Activated naive CD4-positive, alpha-beta T cell treated with anti-CD3 and anti-CD28 coated beads, Interleukin-2, amount 50 U/mL, for 72 hours (primary cell): ENCODE measurements at regions not wholly inside any gene's neighbourhood (a gene's known extent, or its start where the extent isn't known, plus 50 kb on each side); places are given as distances from the start of the nearest gene placed in this dataset.
"Not testable (repeated sequence)": the region's sequence is repeated elsewhere in the genome, so short reads cannot be mapped to it uniquely, and the experiment has no call there.

Experiments
- ATAC-seq, 2 donors: fragments of 150-1000 bp; cut with Tn5 transposase; 2 replicates each; pipeline ENCODE4 v1.10.0; 2021; ENCODE audit warnings: mild to moderate bottlenecking in 2 of 2, moderate library complexity in 2 of 2
- DNase-seq, 2 donors: peaks; one replicate each; pipeline ENCODE4 v3.0.0; 2021 to 2022; ENCODE audit warnings: low spot score in 2 of 2
- H3K27ac Mint-ChIP-seq, 2 donors: one replicate each; pipeline ENCODE4 v1.8.0; 2022; ENCODE audit warnings: mild to moderate bottlenecking in 2 of 2, mixed read lengths in 2 of 2
- H3K36me3 Mint-ChIP-seq, 2 donors: one replicate each; pipeline ENCODE4 v1.8.0; 2022; ENCODE audit warnings: mixed read lengths in 2 of 2
- H3K9me3 Mint-ChIP-seq, 2 donors: one replicate each; pipeline ENCODE4 v1.8.0; 2022; ENCODE audit warnings: mixed read lengths in 2 of 2

DNA sequence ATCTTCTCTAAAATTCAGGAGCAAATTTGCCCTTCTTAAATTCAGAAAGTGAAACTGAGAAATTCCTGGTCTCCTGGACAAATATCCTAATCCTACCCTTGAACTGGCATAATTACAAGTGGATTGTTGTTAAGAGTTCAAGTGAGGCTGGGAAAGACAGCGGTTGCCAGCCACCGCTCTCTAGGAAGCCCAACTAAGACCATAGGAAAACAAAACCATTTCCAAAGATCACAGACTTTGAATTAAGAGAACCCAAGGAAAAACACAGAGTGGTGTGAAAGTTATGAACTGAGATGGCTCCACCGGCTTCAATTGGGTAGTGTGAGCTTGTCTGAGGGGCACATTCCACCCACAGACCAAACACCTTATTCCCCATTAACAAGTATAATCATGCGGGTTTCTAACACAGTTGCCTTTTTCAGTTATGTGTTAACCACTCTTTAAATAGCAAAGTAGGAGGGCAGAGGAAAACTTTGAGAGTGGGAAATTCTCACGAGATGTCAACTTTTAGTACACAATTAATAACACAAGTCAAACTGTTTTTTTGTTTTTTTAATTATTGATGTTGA is 1628.8 kb upstream of the SEL1L start:
- Mint-ChIP-seq H3K27ac (no peak overlapping the region), H3K9me3 (peaks cover 7 to 14% of the 10 kb centered on the region in 2 donors), H3K36me3 (no peaks in the 10 kb centered on the region)
- DNase-seq = no peak
- no peak for ATAC-seq

DNA sequence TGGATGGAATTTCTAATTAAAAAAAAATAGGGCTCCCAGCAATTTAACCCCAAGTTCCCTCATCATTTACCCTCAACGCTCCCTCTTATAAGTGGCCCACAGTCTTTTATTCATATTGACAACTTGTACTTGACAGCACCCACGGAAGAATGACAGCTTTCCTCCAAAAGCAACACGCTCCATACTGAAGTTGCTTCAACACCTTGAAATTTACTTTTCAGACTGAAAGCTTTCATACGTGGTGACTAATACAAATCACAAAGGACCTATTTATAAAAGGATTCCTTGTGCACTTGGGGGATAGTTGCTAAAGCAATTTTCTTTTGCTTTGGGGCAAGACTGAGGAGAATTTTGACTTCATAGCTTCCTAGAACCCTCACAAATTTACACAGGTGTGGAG is 1629.4 kb upstream of the SEL1L start:
- no peaks in the 10 kb centered on the region for H3K36me3 Mint-ChIP-seq
- no peak overlapping the region for H3K27ac Mint-ChIP-seq
- H3K9me3 Mint-ChIP-seq = peaks cover 7 to 14% of the 10 kb centered on the region in 2 donors
- DNase-seq (no peak), ATAC-seq (no peak)

- peaks cover 7 to 14% of the 10 kb centered on the region in 2 donors for H3K9me3 Mint-ChIP-seq
- DNase-seq (no peak), ATAC-seq (no peak)
- no peaks in the 10 kb centered on the region for H3K36me3 Mint-ChIP-seq
- H3K27ac Mint-ChIP-seq = no peak overlapping the region
Observed at GRCh38 chr14:83164016-83164415, 1630.4 kb upstream of the SEL1L start.

- Mint-ChIP-seq H3K36me3 (no peaks in the 10 kb centered on the region), H3K27ac (no peak overlapping the region), H3K9me3 (peaks cover 7 to 14% of the 10 kb centered on the region in 2 donors)
- ATAC-seq (no peak), DNase-seq (no peak)
Observed at GRCh38 chr14:83164591-83164990, 1630.9 kb upstream of the SEL1L start.

DNA sequence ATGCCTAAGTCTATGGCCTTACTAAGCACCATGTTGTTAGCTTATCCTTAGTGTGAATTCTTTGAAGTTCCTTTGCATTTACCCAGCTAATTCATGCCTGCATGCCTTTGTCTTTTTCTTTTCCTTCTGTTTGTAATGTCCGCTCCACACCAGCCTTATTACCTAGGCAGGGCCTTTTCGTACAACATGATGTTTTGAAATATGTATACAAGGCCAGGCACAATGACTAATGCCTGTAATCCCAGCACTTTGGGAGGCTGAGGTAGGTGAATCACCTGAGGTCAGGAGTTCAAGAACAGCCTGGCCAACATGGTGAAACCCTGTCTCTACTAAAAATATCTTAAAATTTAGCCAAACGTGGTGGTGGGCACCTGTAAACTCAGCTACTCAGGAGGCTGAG is 1636.5 kb upstream of the SEL1L start:
- H3K9me3 Mint-ChIP-seq = peaks cover 18 to 23% of the 10 kb centered on the region in 2 donors
- ATAC-seq (no peak), DNase-seq (no peak)
- H3K27ac Mint-ChIP-seq = no peak overlapping the region
- peaks cover 0 to 4% of the 10 kb centered on the region in 2 donors for H3K36me3 Mint-ChIP-seq

DNA sequence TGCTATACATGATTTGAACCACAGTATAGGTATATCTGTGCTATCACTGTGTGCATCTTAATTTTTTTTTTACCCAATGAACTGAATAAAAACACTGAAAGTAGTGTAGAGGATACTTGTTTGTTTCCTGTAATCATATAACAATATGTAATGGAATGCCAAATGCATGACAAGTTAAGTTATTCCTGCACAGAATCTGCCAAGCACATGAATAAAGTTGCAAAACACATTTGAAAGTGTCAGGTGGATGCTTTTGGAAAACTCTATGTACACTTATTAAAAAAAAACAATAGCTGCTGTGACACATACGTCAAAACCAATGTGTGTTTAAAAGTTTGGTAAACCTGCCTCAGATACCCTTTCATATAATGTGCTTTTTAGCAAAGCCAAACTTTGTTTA is 1638.1 kb upstream of the SEL1L start:
- H3K36me3 Mint-ChIP-seq = peaks cover 0 to 4% of the 10 kb centered on the region in 2 donors
- no peak overlapping the region for H3K27ac Mint-ChIP-seq

GRCh38 chr14:83172363-83172762 is 1638.7 kb upstream of the SEL1L start:
- no peak for ATAC-seq
- H3K27ac Mint-ChIP-seq = no peak overlapping the region
- no peak for DNase-seq
- peaks cover 0 to 4% of the 10 kb centered on the region in 2 donors for H3K36me3 Mint-ChIP-seq
- H3K9me3 Mint-ChIP-seq = peaks cover 18 to 23% of the 10 kb centered on the region in 2 donors

More for the DNA sequence above, 1638.1 kb upstream of the SEL1L start:
- ATAC-seq (no peak), DNase-seq (no peak)
- peaks cover 18 to 23% of the 10 kb centered on the region in 2 donors for H3K9me3 Mint-ChIP-seq

GRCh38 chr14:83173687-83174086 is 1640.0 kb upstream of the SEL1L start:
- DNase-seq (no peak), ATAC-seq (no peak)
- peaks cover 18 to 23% of the 10 kb centered on the region in 2 donors for H3K9me3 Mint-ChIP-seq
- H3K36me3 Mint-ChIP-seq = peaks cover 0 to 4% of the 10 kb centered on the region in 2 donors
- H3K27ac Mint-ChIP-seq = no peak overlapping the region

GRCh38 chr14:83184531-83184930 is 1650.9 kb upstream of the SEL1L start:
- Mint-ChIP-seq H3K27ac (no peak overlapping the region), H3K36me3 (peaks cover 8 to 14% of the 10 kb centered on the region in 2 donors), H3K9me3 (peaks cover 28 to 29% of the 10 kb centered on the region in 2 donors)
- DNase-seq (no peak), ATAC-seq (no peak)

DNA sequence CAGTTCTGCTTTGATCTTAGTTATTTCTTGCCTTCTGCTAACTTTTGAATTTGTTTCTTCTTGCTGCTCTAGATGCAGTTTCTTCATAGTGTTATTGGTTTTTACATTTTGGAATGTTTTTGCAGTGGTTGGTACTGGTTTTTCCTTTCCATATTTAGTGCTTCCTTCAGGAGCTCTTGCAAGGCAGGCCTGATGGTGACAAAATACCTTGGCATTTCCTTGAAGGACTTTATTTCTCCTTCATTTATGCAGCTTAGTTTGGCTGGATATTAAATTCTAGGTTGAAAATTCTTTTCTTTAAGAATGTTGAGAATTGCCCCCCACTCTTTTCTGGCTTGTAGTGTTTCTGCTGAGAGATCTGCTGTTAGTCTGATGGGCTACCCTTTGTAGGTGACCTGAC is 1654.7 kb upstream of the SEL1L start:
- not testable (repeated sequence) for H3K27ac Mint-ChIP-seq, ATAC-seq, DNase-seq
- peaks cover 30 to 34% of the 10 kb centered on the region in 2 donors for H3K9me3 Mint-ChIP-seq
- H3K36me3 Mint-ChIP-seq = peaks cover 8 to 25% of the 10 kb centered on the region in 2 donors

GRCh38 chr14:83196236-83196635 is 1662.6 kb upstream of the SEL1L start:
- ATAC-seq (no peak), DNase-seq (no peak)
- H3K36me3 Mint-ChIP-seq = peaks cover 0 to 7% of the 10 kb centered on the region in 2 donors
- no peak overlapping the region for H3K27ac Mint-ChIP-seq
- peaks cover 34 to 39% of the 10 kb centered on the region in 2 donors for H3K9me3 Mint-ChIP-seq

- ATAC-seq = no peak
- Mint-ChIP-seq H3K27ac (no peak overlapping the region), H3K9me3 (peaks cover 25 to 33% of the 10 kb centered on the region in 2 donors), H3K36me3 (peaks cover 0 to 2% of the 10 kb centered on the region in 2 donors)
- no peak for DNase-seq
Observed at GRCh38 chr14:83197271-83197670, 1663.6 kb upstream of the SEL1L start.

GRCh38 chr14:83207550-83207949 is 1673.9 kb upstream of the SEL1L start:
- DNase-seq (no peak), ATAC-seq (no peak)
- no peaks in the 10 kb centered on the region for H3K36me3 Mint-ChIP-seq
- H3K9me3 Mint-ChIP-seq = peaks cover 0 to 4% of the 10 kb centered on the region in 2 donors
- H3K27ac Mint-ChIP-seq = no peak overlapping the region

DNA sequence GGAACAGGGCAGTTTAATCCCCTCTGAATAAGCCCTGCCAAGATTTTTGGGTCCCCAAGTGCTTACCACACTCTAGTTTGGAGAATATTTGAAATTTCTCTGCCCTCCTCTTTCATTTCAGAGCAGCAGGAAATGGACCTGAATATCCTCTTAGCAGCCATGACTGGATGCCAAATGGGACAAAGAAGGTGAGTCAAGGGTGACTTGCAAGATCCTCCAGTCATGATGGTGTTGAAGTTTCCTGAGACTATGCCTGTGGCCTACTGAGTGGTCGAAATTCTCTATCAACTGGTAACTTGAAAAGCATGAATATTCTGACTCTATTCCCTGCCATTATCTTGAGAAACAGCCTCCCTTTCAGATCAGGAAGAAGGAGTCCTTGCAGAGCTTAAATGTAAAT is 1674.7 kb upstream of the SEL1L start:
- DNase-seq (no peak), ATAC-seq (no peak)
- peaks cover 4 to 7% of the 10 kb centered on the region in 2 donors for H3K9me3 Mint-ChIP-seq
- H3K36me3 Mint-ChIP-seq = no peaks in the 10 kb centered on the region
- H3K27ac Mint-ChIP-seq = no peak overlapping the region

DNA sequence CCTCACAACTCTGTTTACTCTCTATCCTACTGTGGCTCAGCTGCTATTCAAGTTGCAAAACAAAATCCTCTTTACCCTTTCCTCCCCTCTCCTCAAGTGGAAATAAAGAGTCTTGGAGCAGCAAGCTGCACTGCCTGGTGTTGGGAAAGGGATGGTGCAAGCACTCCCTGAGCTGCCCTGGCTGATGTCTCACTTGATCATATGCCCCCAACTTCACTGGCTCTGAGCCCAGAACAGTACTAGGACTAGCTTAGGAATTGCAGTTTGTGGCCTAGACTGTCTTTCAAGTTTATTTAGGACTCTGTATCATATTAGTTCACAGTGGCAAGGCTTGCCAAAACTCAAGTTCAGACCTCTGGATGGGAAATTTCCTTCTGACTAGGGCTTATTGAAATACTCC is 1683.8 kb upstream of the SEL1L start:
- DNase-seq = no peak
- Mint-ChIP-seq H3K36me3 (peaks cover 5 to 27% of the 10 kb centered on the region in 2 donors), H3K27ac (no peak overlapping the region), H3K9me3 (peaks cover 34 to 51% of the 10 kb centered on the region in 2 donors)
- ATAC-seq = no peak

DNA sequence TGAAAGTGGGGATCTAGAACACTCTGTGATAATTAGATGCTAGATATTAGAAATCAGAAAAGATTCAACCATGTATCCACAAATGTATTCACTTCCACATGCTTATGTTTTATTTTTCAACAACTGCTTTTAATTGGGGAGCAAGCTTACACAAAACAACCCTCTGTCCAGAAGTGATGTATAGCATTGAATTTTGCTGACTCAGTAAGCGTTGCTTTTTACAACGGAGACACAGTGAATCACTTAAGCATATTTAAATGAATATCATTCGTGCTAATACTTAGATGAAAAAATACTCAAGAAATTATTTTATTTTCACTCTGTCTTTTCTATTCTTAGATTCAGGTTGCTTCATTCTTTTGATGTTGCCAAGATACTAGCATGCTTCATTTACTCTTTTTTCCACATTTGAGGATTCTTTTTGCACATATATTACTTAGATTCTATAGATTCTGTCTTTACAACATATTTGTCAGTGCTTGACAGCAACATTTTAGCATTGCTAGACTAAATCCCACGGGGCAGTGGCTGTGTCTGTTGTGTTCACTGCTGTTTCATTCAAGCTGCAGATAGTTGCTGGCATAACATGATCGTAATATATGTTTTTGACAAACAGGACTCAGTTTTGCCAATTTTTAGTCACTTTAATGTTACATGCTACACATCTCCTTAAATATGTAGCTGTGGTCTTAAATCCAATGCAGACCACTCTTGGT is 1714.4 kb upstream of the SEL1L start:
- Mint-ChIP-seq H3K9me3 (peaks cover 19 to 21% of the 10 kb centered on the region in 2 donors), H3K27ac (no peak overlapping the region), H3K36me3 (peaks cover 0 to 7% of the 10 kb centered on the region in 2 donors)
- DNase-seq (no peak), ATAC-seq (no peak)

GRCh38 chr14:83251402-83251801 is 1717.7 kb upstream of the SEL1L start:
- peaks cover 7 to 9% of the 10 kb centered on the region in 2 donors for H3K9me3 Mint-ChIP-seq
- no peak overlapping the region for H3K27ac Mint-ChIP-seq
- DNase-seq = no peak
- ATAC-seq = no peak
- H3K36me3 Mint-ChIP-seq = no peaks in the 10 kb centered on the region

- Mint-ChIP-seq H3K27ac (no peak overlapping the region), H3K36me3 (no peaks in the 10 kb centered on the region), H3K9me3 (peaks cover 3 to 9% of the 10 kb centered on the region in 2 donors)
- no peak for ATAC-seq
- no peak for DNase-seq
Observed at GRCh38 chr14:83253870-83254269, 1720.2 kb upstream of the SEL1L start.
